ENCODE measurements at regions not wholly inside any gene's neighbourhood (a gene's known extent, or its start where the extent isn't known, plus 50 kb on each side); places are given as distances from the start of the nearest gene placed in this dataset.
A peak's percentile ranks its signal among the peaks of the same experiment; 100 is the strongest.
"Not testable (repeated sequence)": the region's sequence is repeated elsewhere in the genome, so short reads cannot be mapped to it uniquely, and the experiment has no call there.

DNA sequence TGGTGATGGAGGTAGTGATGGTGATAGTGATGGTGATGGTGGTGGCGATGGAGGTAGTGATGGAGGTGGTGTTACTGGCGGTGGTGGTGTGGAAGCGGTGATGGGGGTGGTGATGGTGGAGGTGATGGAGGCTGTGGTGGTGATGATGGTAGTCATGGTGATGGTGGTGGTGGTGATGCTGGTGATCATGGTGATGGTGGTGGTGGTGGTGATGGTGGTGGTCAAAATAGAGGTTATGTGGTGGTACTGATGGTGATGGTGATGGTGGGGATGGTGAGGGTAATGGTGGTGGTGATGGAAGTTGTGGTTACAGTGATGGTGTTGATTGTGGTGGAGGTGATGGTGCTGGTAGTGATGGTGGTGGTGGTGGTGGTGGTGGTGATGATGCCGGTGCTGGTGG is 199.2 kb downstream of the IGLL1 start:
- no peak for DNase-seq (ENCODE audit: low read depth)

DNA sequence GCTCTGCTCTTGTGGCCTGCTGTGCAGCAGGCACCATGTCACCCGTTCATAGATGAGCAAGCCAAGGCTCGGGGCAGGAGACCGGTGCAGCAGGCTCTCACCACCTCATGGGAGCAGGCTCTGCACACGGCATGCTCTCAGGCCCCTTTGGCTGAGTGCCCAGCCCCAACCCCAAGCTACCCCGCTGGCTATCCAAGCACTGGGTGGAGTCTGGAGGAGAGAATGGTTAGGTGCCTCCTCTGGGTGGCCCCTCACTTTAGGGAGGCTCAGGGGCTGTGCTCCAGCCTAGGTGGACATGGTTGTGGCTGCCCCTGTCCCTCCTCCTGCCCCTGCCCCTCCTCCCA is 199.9 kb downstream of the IGLL1 start:
- no peak for DNase-seq (ENCODE audit: low read depth)

DNA sequence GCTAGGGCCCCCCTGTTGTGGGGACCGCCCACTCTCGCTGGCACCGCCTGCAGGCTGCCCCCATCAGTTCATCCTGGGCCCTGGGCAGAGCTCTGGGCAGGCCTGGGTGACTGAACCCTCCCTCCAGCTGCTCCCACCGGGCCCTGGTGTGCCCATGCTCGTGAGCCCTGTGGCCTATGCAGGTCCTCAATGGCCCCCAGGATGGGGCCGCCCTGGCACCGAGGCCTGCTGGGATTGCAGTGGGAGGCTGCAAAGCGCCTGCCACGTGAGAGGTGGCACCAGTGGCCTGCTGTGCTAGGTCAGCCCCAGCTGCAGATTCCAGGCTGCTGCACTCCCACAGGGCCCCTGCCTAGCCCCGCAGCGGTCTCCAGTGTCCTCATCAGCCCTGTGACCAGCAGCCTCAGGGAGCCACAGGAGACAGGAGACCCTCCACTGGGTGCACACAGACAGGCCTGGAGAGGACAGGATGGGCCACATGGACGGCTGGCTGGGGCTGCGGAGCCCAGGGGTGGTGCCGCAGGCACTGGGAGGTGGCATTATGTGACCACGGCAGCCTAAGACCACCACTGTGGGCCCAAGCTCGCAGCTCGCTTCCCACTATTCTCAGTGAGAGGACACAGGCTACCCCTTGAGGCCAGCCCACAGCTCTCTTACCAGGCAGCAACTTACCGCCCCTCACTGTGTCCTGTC is 199.4 kb downstream of the BCR start:
- DNase-seq (ENCODE audit: low read depth), result not testable (repeated sequence)

DNA sequence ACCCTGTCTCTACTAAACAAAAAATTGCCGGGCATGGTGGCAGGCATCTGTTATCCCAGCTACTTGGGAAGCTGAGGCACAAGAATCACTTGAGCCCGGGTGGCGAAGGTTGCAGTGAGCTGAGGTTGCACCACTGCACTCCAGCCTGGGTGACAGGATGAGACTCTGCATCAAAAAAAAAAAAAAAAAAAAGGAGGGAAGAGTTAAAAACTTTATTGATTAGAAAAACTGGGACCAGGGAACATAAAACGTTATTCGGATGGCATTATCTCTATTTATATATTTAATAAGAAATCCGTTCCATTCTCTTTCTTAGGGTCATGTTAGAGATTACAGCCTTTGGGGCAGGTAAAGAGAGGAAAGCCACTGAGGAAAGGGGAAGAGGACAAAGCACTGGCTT is 197.5 kb downstream of the BCR start:
- DNase-seq (ENCODE audit: low read depth), result no peak

DNA sequence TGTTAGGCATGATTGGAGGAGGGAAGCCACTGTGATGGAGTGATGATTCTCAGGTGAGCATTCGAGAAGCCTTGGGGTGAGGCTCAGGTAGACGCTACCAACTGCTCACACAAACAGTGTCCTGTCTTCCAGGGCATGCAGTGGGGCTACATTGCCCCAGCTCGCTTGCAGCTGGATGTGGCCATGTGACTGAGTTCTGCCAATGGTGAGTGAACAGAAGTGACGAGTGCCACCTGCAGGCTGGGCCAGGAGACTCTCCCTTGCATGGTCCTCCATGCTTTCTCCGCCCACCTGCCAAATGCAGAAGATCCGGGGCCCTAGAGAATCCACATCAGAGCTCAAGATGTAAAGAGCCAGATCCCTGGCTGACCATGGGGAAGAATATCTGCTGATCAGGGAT is 195.9 kb downstream of the BCR start:
- peak; percentile 29 for DNase-seq (ENCODE audit: low read depth)

DNA sequence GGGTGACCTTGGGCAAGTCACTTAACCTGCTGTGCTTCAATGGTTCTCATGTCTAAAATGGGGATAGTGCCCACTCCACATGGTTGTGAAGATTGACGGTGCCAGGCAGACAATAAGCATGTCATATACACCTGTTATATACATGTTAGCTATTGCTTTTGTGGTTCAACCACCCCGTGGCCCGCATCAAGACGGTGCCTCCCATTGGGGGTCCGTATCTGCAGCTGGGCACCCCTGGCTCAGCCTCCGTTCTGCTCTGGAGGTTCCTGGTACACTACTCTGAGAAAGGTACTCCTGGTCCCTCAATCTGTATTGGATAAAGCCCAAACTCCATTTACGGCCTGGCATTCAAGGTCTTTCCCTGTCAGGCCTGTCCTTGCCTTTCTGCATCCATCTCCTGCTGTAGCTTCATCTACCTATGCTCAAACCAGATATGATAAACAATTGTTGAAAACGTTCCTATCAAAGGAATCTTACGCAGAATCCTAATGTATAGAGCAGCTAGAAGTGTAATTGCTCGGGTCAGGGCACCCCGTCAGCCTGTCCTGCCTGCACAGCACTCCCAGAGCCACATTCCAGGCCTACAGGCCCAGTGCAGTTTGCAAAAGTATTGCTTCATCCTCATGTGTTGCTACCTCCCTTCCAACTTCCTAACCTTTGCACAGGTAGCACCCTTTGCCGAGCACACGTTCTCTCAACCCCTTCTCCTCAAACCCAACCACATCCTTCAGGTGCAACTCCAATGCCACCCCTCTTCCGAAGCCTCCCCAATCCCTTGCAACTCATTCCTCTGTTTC is 194.9 kb downstream of the BCR start:
- DNase-seq (ENCODE audit: low read depth), result no peak

DNA sequence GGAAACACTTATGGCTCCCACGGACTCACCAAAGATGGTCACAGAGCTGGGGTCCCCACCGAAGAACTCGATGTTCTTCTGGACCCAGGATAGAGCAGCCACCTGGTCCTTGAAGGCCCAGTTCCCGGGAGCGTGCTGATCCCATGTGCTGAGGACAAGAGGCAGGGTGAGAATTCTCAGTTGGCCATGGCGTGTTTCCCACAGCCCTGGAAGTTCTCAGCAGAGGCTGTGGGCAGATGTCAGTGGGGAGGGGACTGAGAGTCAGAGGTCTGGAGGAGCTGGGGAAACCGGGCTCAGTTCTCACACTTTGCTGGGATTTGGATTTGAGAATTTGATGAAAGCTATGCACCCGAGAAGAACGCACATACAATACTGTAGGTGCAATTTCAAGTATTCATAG is 193.3 kb downstream of the BCR start:
- DNase-seq (ENCODE audit: low read depth), result no peak

DNA sequence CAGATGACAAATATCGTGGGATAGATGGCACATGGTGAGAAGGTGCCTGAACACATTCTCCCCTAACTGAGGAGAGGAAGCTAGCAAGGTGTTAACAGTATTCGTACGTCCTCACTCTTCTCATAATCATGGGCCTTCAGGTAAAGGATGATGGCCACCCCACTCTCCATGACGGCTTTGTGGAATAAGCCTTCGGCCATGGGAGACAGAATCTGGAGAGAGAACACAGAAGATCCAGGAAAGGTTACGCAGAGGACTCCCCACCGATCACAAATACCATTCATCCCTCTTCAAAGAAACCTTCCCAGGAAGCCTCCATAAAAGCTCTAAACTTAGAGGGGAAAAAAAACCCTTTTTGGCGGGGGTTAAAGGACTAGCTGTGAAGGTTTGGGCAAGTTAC is 189.9 kb downstream of the BCR start:
- no peak for DNase-seq (ENCODE audit: low read depth)

DNA sequence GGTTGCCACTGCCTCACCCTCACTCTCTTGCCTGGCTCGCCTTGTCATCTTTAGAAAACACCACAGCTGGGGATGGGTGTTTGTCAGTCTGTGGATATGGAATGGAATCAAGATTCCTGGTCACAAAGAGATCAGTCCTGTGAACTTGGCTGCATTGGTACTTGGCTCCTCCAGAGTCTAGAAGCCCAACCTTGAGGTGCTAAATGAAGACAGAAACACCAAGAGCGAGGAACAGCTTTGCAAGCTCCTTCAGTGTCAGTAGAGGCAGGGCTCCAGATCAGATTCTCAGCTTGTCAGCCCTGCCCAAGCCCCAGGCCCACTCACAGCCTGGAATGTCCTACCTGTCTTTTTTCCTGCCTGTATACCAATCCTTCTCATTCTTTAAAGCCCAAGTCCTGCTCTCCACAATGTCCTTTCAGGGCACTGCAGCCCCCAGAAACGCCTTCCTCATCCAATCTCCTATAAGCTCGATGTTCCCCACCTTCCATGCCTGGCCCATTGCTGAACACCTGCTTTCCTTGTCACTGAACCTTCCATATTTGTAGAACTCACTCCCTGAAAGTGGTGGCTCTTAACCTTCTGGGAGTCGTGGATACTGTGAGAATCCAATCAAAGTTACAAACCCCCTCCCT is 188.9 kb downstream of the BCR start:
- DNase-seq (ENCODE audit: low read depth), result no peak
